ENCODE measurements at regions not wholly inside any gene's neighbourhood (a gene's known extent, or its start where the extent isn't known, plus 50 kb on each side); places are given as distances from the start of the nearest gene placed in this dataset.
A peak's percentile ranks its signal among the peaks of the same experiment; 100 is the strongest.

- FAIRE-seq (no peak), ATAC-seq (peak in 1 of 2 experiments; percentile 35; a peak in 1 of 6 replicates), DNase-seq (ENCODE audit: low read depth in 1 of 2, low spot score in 1 of 2) (no peak)
- Histone ChIP-seq H3K4me3 (no peak overlapping the region), H3K4me1 (no peaks in the 10 kb centered on the region), H3K9me3 (no peaks in the 10 kb centered on the region), H3K4me2 (peak overlapping the region; percentile 14; the same call in 1 of the 3 replicates), H3K27ac (no peak overlapping the region)
- CTCF ChIA-PET: interaction anchor here (0.9 to 1.7 kb wide), 3 partner anchors 15 to 24 kb away, joined by 3 to 4 read pairs (median 4); a partner anchor contains a TSS
- TF ChIP-seq FOSB (CRISPR knock-in tag; IDR thresholded peaks at IDR 0.05) (no peak), ATOH8 (CRISPR knock-in tag; IDR thresholded peaks at IDR 0.05; ENCODE audit: low read depth) (no peak), FOXS1 (CRISPR knock-in tag; IDR thresholded peaks at IDR 0.05) (no peak), CBX2 (IDR thresholded peaks at IDR 0.05; ENCODE audit: borderline replicate concordance, low read depth) (no peak), MAZ (IDR thresholded peaks at IDR 0.05; ENCODE audit: borderline replicate concordance, low read depth, low read length) (no peak), MAX (IDR thresholded peaks at IDR 0.05) (no peak), EP300 (IDR thresholded peaks at IDR 0.05) (no peak), CEBPB (IDR thresholded peaks at IDR 0.05) (no peak), POLR2A (IDR thresholded peaks at IDR 0.05; ENCODE audit: low read length) (no peak), JUNB (IDR thresholded peaks at IDR 0.05) (no peak), HDAC2 (IDR thresholded peaks at IDR 0.05) (no peak), CBX8 (IDR thresholded peaks at IDR 0.05) (no peak), ZSCAN20 (CRISPR knock-in tag; IDR thresholded peaks at IDR 0.05) (no peak), MAFK (IDR thresholded peaks at IDR 0.05; ENCODE audit: partially characterized antibody) (no peak)
- POLR2A ChIA-PET: no interaction called here
- 43% methylated on average over 7 of the region's 7 CpGs for WGBS (ENCODE audit: missing lambda C conversion rate)
Observed at GRCh38 chr6:26257272-26257671, 107.7 kb upstream of the BTN3A2 start.

- CTCF ChIA-PET: interaction anchor here (0.7 to 1.7 kb wide), 5 partner anchors 10 to 42 kb away, joined by 3 to 4 read pairs (median 3); a partner anchor contains a TSS
- 90% methylated on average over 5 of the region's 5 CpGs for WGBS (ENCODE audit: missing lambda C conversion rate)
- FAIRE-seq (no peak), DNase-seq (ENCODE audit: low read depth in 1 of 2, low spot score in 1 of 2) (no peak), ATAC-seq (no peak; a peak in 1 of 6 replicates)
- no peaks in the 10 kb centered on the region for H3K4me1 ChIP-seq
- no peak overlapping the region for H3K4me2 ChIP-seq
- H3K9me3 ChIP-seq: no peaks in the 10 kb centered on the region
- POLR2A ChIA-PET: no interaction called here
- no peak overlapping the region for H3K27ac ChIP-seq
- no peak for TF ChIP-seq RNF2 (IDR thresholded peaks at IDR 0.05; ENCODE audit: borderline replicate concordance, low read depth)
- TF ChIP-seq ZC3H11A (IDR thresholded peaks at IDR 0.05): no peak
- TF ChIP-seq HMGXB4 (CRISPR knock-in tag; IDR thresholded peaks at IDR 0.05; ENCODE audit: borderline replicate concordance): no peak
- no peak for TF ChIP-seq HES2 (IDR thresholded peaks at IDR 0.05)
- TF ChIP-seq RFX5 (IDR thresholded peaks at IDR 0.05): no peak
- TF ChIP-seq CEBPB (IDR thresholded peaks at IDR 0.05): no peak
- TF ChIP-seq HEYL (CRISPR knock-in tag; IDR thresholded peaks at IDR 0.05): no peak
- no peak for TF ChIP-seq FOSB (CRISPR knock-in tag; IDR thresholded peaks at IDR 0.05)
- H3K4me3 ChIP-seq: no peak overlapping the region
Observed at GRCh38 chr6:26258212-26258977, 106.6 kb upstream of the BTN3A2 start.

GRCh38 chr6:26260110-26260637 lies 104.8 kb upstream of the BTN3A2 start:
- Histone ChIP-seq H3K27ac (no peak overlapping the region), H3K4me1 (no peaks in the 10 kb centered on the region), H3K9me3 (no peaks in the 10 kb centered on the region), H3K4me3 (no peak overlapping the region), H3K4me2 (no peak overlapping the region)
- ChIA-PET POLR2A (interaction anchor here (0.6 to 1.3 kb wide), 2 partner anchors 10 to 1961 kb away, joined by 3 to 6 read pairs; a partner anchor contains a TSS), CTCF (interaction anchor here (1.9 kb wide), 1 partner anchor 9 kb away, joined by 9 read pairs; a partner anchor contains a TSS)
- WGBS (ENCODE audit: missing lambda C conversion rate): 59% methylated on average over 7 of the region's 7 CpGs
- TF ChIP-seq HEYL (CRISPR knock-in tag; IDR thresholded peaks at IDR 0.05): no peak
- no peak for TF ChIP-seq ATOH8 (CRISPR knock-in tag; IDR thresholded peaks at IDR 0.05; ENCODE audit: low read depth)
- TF ChIP-seq CTCF (IDR thresholded peaks at IDR 0.05): no peak
- TF ChIP-seq ZC3H11A (IDR thresholded peaks at IDR 0.05): no peak
- TF ChIP-seq CEBPB (IDR thresholded peaks at IDR 0.05): no peak
- no peak for TF ChIP-seq BHLHE40 (IDR thresholded peaks at IDR 0.05; ENCODE audit: low read depth, low read length)
- no peak for TF ChIP-seq NFE2L2 (conservative IDR thresholded peaks at IDR 0.05; ENCODE audit: low read length)
- ATAC-seq: no peak
- no peak for DNase-seq (ENCODE audit: low read depth in 1 of 2, low spot score in 1 of 2)
- FAIRE-seq: no peak

All from A549 (cell line).